HEK293 (cell line): ENCODE measurements at regions not wholly inside any gene's neighbourhood (a gene's known extent, or its start where the extent isn't known, plus 50 kb on each side); places are given as distances from the start of the nearest gene placed in this dataset.

Experiments used
- ATF2 ChIP-seq: fragments of 450-650 bp; formaldehyde crosslinking; IDR thresholded peaks from 2 replicates; pipeline ENCODE4 v1.5.1; 2016; ENCODE audit warnings: missing biosample characterization, missing genetic modification characterization, low read depth
- CTCF ChIP-seq: fragments of 450-650 bp; formaldehyde crosslinking; IDR thresholded peaks from 2 replicates; pipeline ENCODE4 v1.5.1; 2016; ENCODE audit warnings: missing biosample characterization, missing genetic modification characterization
- KLF9 ChIP-seq: fragments of 450-650 bp; formaldehyde crosslinking; IDR thresholded peaks from 2 replicates; pipeline ENCODE4 v1.5.1; 2016; ENCODE audit warnings: missing biosample characterization, missing genetic modification characterization, low read depth
- ZBTB21 ChIP-seq: fragments of 450-650 bp; formaldehyde crosslinking; IDR thresholded peaks from 2 replicates; pipeline ENCODE4 v1.5.1; 2017; ENCODE audit warnings: missing biosample characterization, missing genetic modification characterization
- ZNF169 ChIP-seq: fragments of 450-650 bp; formaldehyde crosslinking; IDR thresholded peaks from 2 replicates; pipeline ENCODE4 v1.5.1; 2016; ENCODE audit warnings: missing biosample characterization, missing genetic modification characterization
- ZNF398 ChIP-seq: fragments of 450-650 bp; formaldehyde crosslinking; IDR thresholded peaks from 2 replicates; pipeline ENCODE4 v1.5.1; 2017; ENCODE audit warnings: missing biosample characterization, missing genetic modification characterization
- ZNF707 ChIP-seq: fragments of 450-650 bp; formaldehyde crosslinking; IDR thresholded peaks from 2 replicates; pipeline ENCODE4 v1.5.1; 2016; ENCODE audit warnings: missing biosample characterization, missing genetic modification characterization
- ZSCAN30 ChIP-seq: fragments of 450-650 bp; IDR thresholded peaks from 2 replicates; pipeline ENCODE4 v1.5.1; 2018; ENCODE audit warnings: missing biosample characterization, mild to moderate bottlenecking, missing genetic modification characterization, moderate library complexity

GRCh38 chr7:84627250-84627649 is 432.7 kb upstream of the SEMA3A start:
- TF ChIP-seq CTCF (tag by site-specific recombination) (no peak), KLF9 (tag by site-specific recombination) (no peak), ZSCAN30 (no peak), ATF2 (tag by site-specific recombination) (no peak), ZNF169 (tag by site-specific recombination) (no peak), ZNF707 (no peak), ZNF398 (no peak), ZBTB21 (tag by site-specific recombination) (no peak)
